RWPE1 (cell line): ENCODE measurements at regions not wholly inside any gene's neighbourhood (a gene's known extent, or its start where the extent isn't known, plus 50 kb on each side); places are given as distances from the start of the nearest gene placed in this dataset.
"Not testable (repeated sequence)": the region's sequence is repeated elsewhere in the genome, so short reads cannot be mapped to it uniquely, and the experiment has no call there.

Experiments used
- CTCF ChIA-PET: fragments of 350-600 bp; sonication (Branson Sonifier 250); formaldehyde crosslinking; extraction: SDS; loops from one replicate; lab custom pipeline; 2021; lab: Yijun Ruan, JAX
- POLR2A ChIA-PET: fragments of 400-600 bp; formaldehyde crosslinking; extraction: SDS; loops from one replicate; lab custom pipeline; 2020; ENCODE audit warnings: antibody characterized with exemption; ENCODE audit not compliant: low non-redundant PET; lab: Yijun Ruan, JAX
- DNase-seq: peaks from one replicate; pipeline ENCODE4 v3.0.0; 2012; ENCODE audit warnings: low spot score
- H3K27ac ChIP-seq: fragments of 450-650 bp; 2 replicates; pipeline ENCODE4 v1.5.1; 2017
- TF ChIP-seq, protein P1 (sequence below): fragments of 450-650 bp; conservative IDR thresholded peaks from 2 replicates; pipeline ENCODE4 v1.5.1; 2017; ENCODE audit warnings: low read depth, mild to moderate bottlenecking

DNA sequence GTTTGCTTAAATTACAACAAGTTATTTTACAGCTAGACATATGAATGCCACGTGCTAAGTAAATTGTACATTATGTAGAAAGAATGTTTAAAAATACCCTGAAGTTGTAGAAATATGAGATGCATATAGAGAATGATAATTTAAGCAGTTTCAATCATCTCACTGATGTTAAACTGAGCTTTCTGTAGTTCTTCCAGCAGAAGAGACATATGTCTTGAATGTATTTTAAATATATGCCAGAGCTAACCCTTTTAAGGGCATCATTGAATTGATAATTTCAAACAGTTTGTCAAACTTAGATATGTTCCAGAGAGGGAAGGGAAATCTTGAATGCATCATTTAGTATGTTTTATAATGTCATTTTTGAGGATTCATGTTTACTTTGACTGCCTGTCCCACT is 255.2 kb downstream of the MDFIC start:
- TF ChIP-seq, protein P1, sequence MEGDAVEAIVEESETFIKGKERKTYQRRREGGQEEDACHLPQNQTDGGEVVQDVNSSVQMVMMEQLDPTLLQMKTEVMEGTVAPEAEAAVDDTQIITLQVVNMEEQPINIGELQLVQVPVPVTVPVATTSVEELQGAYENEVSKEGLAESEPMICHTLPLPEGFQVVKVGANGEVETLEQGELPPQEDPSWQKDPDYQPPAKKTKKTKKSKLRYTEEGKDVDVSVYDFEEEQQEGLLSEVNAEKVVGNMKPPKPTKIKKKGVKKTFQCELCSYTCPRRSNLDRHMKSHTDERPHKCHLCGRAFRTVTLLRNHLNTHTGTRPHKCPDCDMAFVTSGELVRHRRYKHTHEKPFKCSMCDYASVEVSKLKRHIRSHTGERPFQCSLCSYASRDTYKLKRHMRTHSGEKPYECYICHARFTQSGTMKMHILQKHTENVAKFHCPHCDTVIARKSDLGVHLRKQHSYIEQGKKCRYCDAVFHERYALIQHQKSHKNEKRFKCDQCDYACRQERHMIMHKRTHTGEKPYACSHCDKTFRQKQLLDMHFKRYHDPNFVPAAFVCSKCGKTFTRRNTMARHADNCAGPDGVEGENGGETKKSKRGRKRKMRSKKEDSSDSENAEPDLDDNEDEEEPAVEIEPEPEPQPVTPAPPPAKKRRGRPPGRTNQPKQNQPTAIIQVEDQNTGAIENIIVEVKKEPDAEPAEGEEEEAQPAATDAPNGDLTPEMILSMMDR, result no peak
- POLR2A ChIA-PET, result no interaction called here
- DNase-seq, result no peak
- H3K27ac ChIP-seq, result no peak overlapping the region
- CTCF ChIA-PET, result interaction anchor here (0.7 kb wide), 1 partner anchor 73 kb away, joined by 3 read pairs; no protein-coding TSS in a partner anchor

DNA sequence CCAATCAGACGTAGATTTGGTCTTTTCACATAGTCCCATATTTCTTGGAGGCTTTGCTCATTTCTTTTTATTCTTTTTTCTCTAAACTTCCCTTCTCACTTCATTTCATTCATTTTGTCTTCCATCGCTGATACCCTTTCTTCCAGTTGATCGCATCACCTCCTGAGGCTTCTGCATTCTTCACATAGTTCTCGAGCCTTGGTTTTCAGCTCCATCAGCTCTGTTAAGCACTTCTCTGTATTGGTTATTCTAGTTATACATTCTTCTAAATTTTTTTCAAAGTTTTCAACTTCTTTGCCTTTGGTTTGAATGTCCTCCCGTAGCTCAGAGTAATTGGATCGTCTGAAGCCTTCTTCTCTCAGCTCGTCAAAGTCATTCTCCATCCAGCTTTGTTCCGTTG is 250.5 kb downstream of the MDFIC start:
- POLR2A ChIA-PET, DNase-seq, CTCF ChIA-PET, H3K27ac ChIP-seq: not testable (repeated sequence)

DNA sequence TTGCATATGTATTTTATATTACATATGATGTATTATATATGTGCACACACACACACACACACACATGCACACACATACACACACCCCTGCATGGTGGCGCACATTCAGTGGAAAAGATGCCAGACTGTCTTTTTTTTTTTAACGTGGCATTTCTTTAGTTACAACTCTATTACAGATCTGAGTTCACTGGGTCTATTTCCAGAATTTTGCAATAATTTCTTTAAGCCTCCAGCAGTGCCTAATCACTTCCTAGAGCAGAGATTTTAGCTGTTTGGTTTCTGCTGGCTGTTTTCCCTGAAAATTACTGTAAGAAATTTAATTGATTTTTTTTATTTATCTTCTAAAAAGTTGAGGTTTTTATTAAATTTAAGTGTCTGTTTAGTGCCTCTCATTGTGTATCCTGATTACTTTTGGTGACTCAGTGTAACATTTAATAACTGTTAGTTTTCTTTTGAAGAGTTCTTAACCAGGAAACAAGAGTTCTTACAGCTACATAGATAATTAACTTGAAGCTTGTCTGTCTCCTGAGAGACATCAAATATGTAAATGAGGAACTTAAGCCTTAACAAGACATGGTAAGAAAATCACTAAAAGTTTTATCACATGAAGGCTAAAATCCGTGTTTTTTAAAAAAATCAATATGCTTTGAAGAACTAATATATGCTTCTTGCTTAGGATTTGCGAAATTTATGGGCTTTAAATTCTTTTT is 232.0 kb downstream of the MDFIC start:
- DNase-seq, result no peak
- ChIA-PET CTCF (interaction anchor here (0.7 kb wide), 2 partner anchors 63 to 529 kb away, joined by 3 read pairs; no protein-coding TSS in a partner anchor), POLR2A (no interaction called here)
- no peak overlapping the region for H3K27ac ChIP-seq
- TF ChIP-seq, protein P1, result no peak

DNA sequence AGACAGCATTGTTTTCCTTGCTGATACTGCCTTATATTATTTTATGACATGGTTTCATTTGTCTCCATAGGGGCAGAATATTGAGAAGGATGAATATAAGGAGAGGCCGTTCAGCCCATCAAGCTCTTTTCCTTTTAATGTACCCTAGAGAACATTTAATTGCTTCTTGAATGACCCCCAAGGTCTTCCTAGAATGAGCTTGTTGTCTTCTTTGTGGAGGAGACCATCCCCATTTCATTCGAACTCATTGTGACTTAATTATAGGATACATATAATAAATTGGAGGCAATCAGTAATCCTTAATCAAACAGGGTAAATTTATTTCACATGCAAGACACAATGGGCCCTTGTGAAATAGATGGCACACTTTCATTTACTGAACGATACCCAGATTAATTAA is 231.3 kb downstream of the MDFIC start:
- POLR2A ChIA-PET, result no interaction called here
- no peak for DNase-seq

DNA sequence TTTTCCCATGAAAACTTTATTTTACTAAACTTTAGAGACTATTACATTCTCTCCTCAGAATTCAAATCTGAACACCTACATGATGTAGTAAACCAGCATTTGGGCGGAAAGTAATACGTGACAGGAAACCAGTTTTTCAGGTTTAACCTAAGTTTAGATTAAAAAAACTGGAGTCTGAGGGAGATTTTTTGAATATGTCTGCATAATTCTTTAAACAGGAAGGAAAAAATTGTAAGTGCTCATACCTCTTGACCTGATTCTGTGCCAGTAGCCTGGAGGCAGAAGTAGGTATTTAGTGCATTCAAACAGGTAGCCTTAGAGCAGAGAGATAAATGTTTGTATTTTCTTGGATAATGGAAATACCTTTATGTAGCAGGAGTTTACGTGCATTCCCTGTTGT is 224.3 kb downstream of the MDFIC start:
- TF ChIP-seq, protein P1, result no peak
- no peak overlapping the region for H3K27ac ChIP-seq

More for the DNA sequence above, 231.3 kb downstream of the MDFIC start:
- TF ChIP-seq, protein P1, result no peak
- H3K27ac ChIP-seq, result no peak overlapping the region
- CTCF ChIA-PET, result interaction anchor here (0.7 kb wide), 1 partner anchor 528 kb away, joined by 3 read pairs; no protein-coding TSS in a partner anchor

DNA sequence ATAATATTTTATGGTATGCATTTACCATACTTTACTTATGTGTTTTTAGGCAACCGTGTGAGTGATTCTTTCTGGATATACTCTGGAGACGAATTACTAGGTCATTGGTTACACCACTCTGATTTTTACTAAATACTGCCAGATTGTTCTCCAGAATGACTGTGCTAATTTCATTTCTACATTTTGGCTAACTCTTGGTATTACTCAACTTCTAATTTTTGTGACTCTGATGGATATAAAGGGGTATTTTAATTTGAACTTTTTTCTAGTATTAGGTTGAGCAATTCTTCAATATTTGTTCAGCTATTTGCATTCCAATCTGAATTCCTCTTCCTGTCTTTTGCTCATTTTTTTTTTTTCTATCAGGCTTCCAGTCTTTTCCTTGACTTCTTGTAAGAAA is 223.6 kb downstream of the MDFIC start:
- TF ChIP-seq, protein P1, result no peak
- ChIA-PET CTCF (interaction anchor here (0.7 kb wide), 1 partner anchor 1064 kb away, joined by 7 read pairs; no protein-coding TSS in a partner anchor), POLR2A (no interaction called here)
- no peak overlapping the region for H3K27ac ChIP-seq
- no peak for DNase-seq

More for the DNA sequence above, 224.3 kb downstream of the MDFIC start:
- ChIA-PET POLR2A (no interaction called here), CTCF (no interaction called here)
- peak; percentile 49 for DNase-seq

DNA sequence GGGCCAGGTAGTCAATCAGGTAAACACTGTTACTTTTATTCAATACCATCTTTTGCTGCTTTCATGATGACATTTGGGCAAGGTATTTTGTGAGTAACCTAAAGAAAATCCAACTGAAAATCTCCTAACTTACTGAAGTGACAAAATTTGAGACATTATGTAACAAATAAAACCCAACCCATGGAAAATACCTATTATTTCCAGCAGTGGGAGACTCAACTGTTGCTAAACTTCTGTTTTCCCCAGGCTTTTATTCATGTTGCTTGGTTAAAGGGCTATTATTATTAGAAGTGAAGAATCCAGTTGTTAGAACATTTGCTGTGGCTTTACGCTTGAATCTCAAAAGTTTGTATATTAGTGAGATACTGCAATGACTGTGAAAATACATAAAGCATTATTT is 215.9 kb downstream of the MDFIC start:
- DNase-seq, result no peak
- POLR2A ChIA-PET, result no interaction called here
- CTCF ChIA-PET, result no interaction called here
- H3K27ac ChIP-seq, result no peak overlapping the region
- TF ChIP-seq, protein P1, result no peak
